B cell (primary cell): ENCODE measurements at regions not wholly inside any gene's neighbourhood (a gene's known extent, or its start where the extent isn't known, plus 50 kb on each side); places are given as distances from the start of the nearest gene placed in this dataset.

Experiments used
- ATAC-seq: fragments of 200-7000 bp; cut with Tn5 transposase; one replicate; pipeline ENCODE4 v1.10.0; 2021; ENCODE audit warnings: low read depth, mild to moderate bottlenecking, moderate number of reproducible peaks, moderate library complexity
- CTCF ChIA-PET: fragments of 350-600 bp; sonication (Branson Sonifier 250); formaldehyde crosslinking; loops from one replicate; lab custom pipeline; 2021; ENCODE audit warnings: antibody characterized with exemption, inconsistent platforms; lab: Charles Lee
- POLR2A ChIA-PET: fragments of 350-600 bp; sonication (Branson Sonifier 250); formaldehyde crosslinking; loops from one replicate; lab custom pipeline; 2021; ENCODE audit warnings: antibody characterized with exemption; lab: Charles Lee
- DNase-seq: peaks from one replicate; pipeline ENCODE4 v3.0.0; 2013
- H2AFZ ChIP-seq: 2 replicates; pipeline ENCODE4 v1.6.1; 2012; ENCODE audit warnings: mild to moderate bottlenecking, low read depth, low read length; ENCODE audit not compliant: insufficient read depth, poor library complexity, severe bottlenecking
- H3K27ac ChIP-seq, 2 donors: 1 replicate in 1 of 2; 2 replicates in 1 of 2; pipeline ENCODE4 v1.5.1; 2012 to 2013; ENCODE audit warnings: low read length in 2 of 2, mild to moderate bottlenecking in 2 of 2, moderate library complexity in 1 of 2
- H3K27me3 ChIP-seq, 4 experiments: fragments of 200-600 bp in 1 of 4; sonication (generic) in 1 of 4; replicated peaks in 1 of 4; 1 replicate in 2 of 4; 2 replicates in 2 of 4; pipeline versions ENCODE4 v1.6.1 to v1.7.0; 2013 to 2016; ENCODE audit warnings: low read length in 3 of 4, mild to moderate bottlenecking in 2 of 4, mixed read lengths in 1 of 4, moderate library complexity in 1 of 4; ENCODE audit not compliant: insufficient read depth in 4 of 4, control insufficient read depth in 3 of 4; ENCODE audit errors: control extremely low read depth in 1 of 4
- H3K36me3 ChIP-seq, 2 experiments: replicated peaks in 1 of 2; 1 replicate in 1 of 2; 2 replicates in 1 of 2; pipeline versions ENCODE4 v1.6.1 to v1.7.1; 2013; ENCODE audit warnings: low read length in 1 of 2; ENCODE audit not compliant: insufficient read depth in 2 of 2, control insufficient read depth in 1 of 2; ENCODE audit errors: control extremely low read depth in 1 of 2, extremely low read depth in 1 of 2
- H3K4me1 ChIP-seq, 2 donors: fragments of 200-600 bp in 1 of 2; sonication (generic) in 1 of 2; 1 replicate in 1 of 2; 2 replicates in 1 of 2; pipeline versions ENCODE4 v1.5.1 to v1.6.1; 2013 to 2017; ENCODE audit warnings: low read length in 2 of 2; ENCODE audit not compliant: control insufficient read depth in 2 of 2, insufficient read depth in 2 of 2
- H3K4me2 ChIP-seq: replicated peaks from 2 replicates; pipeline ENCODE3; 2012; ENCODE audit warnings: mild to moderate bottlenecking, low read depth, low read length; ENCODE audit not compliant: poor library complexity, severe bottlenecking
- H3K4me3 ChIP-seq, 5 experiments: fragments of 200-600 bp in 1 of 5; sonication (generic) in 1 of 5; 1 replicate in 3 of 5; 2 replicates in 2 of 5; pipeline versions ENCODE4 v1.5.1 to v1.7.0; 2011 to 2016; ENCODE audit warnings: low read length in 4 of 5, mild to moderate bottlenecking in 4 of 5, low read depth in 2 of 5, control low read depth in 1 of 5, moderate library complexity in 1 of 5; ENCODE audit not compliant: insufficient read depth in 1 of 5; ENCODE audit errors: control extremely low read depth in 1 of 5, extremely low read depth in 1 of 5
- H3K79me2 ChIP-seq: fragments of 200-600 bp; sonication (generic); one replicate; pipeline ENCODE4 v1.6.0; 2016; ENCODE audit warnings: low read length; ENCODE audit not compliant: control insufficient read depth, insufficient read depth
- H3K9ac ChIP-seq: fragments of 200-600 bp; sonication (generic); 2 replicates; pipeline ENCODE4 v1.6.1; 2017; ENCODE audit warnings: mild to moderate bottlenecking, low read length, moderate library complexity
- H3K9me3 ChIP-seq, 3 donors: one replicate each; pipeline versions ENCODE4 v1.6.1 to v1.7.1; 2013; ENCODE audit warnings: low read length in 2 of 3; ENCODE audit not compliant: control insufficient read depth in 2 of 3, insufficient read depth in 1 of 3; ENCODE audit errors: control extremely low read depth in 1 of 3
- H4K20me1 ChIP-seq: 2 replicates; pipeline ENCODE4 v1.6.0; 2012; ENCODE audit warnings: mild to moderate bottlenecking, low read length; ENCODE audit not compliant: insufficient read depth, control insufficient read depth, poor library complexity, severe bottlenecking
- H3K27ac Mint-ChIP-seq: one replicate; pipeline ENCODE4 v1.8.0; 2021; ENCODE audit warnings: mixed read lengths
- H3K27me3 Mint-ChIP-seq: one replicate; pipeline ENCODE4 v1.8.0; 2021; ENCODE audit warnings: mixed read lengths
- H3K4me1 Mint-ChIP-seq: one replicate; pipeline ENCODE4 v1.8.0; 2021; ENCODE audit warnings: mixed read lengths
- H3K4me3 Mint-ChIP-seq: one replicate; pipeline ENCODE4 v1.8.0; 2021; ENCODE audit warnings: mixed read lengths
- H3K9me3 Mint-ChIP-seq: one replicate; pipeline ENCODE4 v1.8.0; 2022; ENCODE audit warnings: mixed read lengths; ENCODE audit not compliant: insufficient read depth
- EZH2 ChIP-seq: IDR thresholded peaks from 2 replicates; pipeline ENCODE4 v1.6.1; 2012; ENCODE audit warnings: borderline replicate concordance, low read depth, mild to moderate bottlenecking, moderate library complexity, low read length; ENCODE audit not compliant: insufficient read depth, poor library complexity, severe bottlenecking
- WGBS: methylation state at CpG from one replicate; pipeline ENCODE4 v1.1.5; 2013; ENCODE audit warnings: missing lambda C conversion rate; ENCODE audit not compliant: insufficient coverage; 5-methylcytosine and 5-hydroxymethylcytosine counted together
- intact Hi-C: fragments of 100-400 bp; cut with micrococcal nuclease; formaldehyde crosslinking; loops from one replicate; pipeline ENCODE4 v1.10.0; 2022
- TF ChIP-seq, protein P1 (sequence below): fragments of 200-600 bp; IDR thresholded peaks from one replicate; pipeline ENCODE4 v1.8.0; 2022; ENCODE audit warnings: antibody characterized with exemption, mild to moderate bottlenecking

DNA sequence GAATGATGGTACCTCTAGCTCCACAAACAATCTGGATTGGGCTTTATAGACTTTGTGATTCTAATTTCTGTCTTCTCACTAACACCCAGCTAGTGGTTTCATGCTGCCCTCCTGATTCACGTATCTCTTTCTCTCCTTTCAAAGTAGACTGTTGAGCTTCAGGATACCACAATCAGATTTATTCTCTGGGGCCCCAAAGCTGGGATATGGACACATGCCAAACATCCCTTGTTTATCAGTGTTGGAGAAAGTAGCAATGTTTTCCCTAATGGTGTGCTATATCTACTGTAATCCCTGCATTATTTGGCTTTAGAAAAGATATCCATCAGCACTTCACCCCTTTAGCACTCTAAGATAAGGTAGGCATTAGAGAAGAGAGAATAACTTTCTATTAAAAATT, 361.0 kb downstream of the FGF10 start:
- no peaks in the 10 kb centered on the region for H3K27me3 ChIP-seq
- H4K20me1 ChIP-seq = no peaks in the 10 kb centered on the region
- Mint-ChIP-seq H3K4me1 (no peaks in the 10 kb centered on the region), H3K27me3 (no peaks in the 10 kb centered on the region), H3K9me3 (no peaks in the 10 kb centered on the region), H3K27ac (no peak overlapping the region), H3K4me3 (no peak overlapping the region)
- ATAC-seq = no peak
- DNase-seq = no peak
- CTCF ChIA-PET = no interaction called here
- H3K9ac ChIP-seq = no peak overlapping the region
- intact Hi-C loops = no loop called here
- POLR2A ChIA-PET = no interaction called here
- no CpG with 5 or more reads among the region's 1 CpG for WGBS
- no peaks in the 10 kb centered on the region for H3K36me3 ChIP-seq
- H3K4me1 ChIP-seq = no peaks in the 10 kb centered on the region
- no peaks in the 10 kb centered on the region for H3K9me3 ChIP-seq
- TF ChIP-seq, protein P1, sequence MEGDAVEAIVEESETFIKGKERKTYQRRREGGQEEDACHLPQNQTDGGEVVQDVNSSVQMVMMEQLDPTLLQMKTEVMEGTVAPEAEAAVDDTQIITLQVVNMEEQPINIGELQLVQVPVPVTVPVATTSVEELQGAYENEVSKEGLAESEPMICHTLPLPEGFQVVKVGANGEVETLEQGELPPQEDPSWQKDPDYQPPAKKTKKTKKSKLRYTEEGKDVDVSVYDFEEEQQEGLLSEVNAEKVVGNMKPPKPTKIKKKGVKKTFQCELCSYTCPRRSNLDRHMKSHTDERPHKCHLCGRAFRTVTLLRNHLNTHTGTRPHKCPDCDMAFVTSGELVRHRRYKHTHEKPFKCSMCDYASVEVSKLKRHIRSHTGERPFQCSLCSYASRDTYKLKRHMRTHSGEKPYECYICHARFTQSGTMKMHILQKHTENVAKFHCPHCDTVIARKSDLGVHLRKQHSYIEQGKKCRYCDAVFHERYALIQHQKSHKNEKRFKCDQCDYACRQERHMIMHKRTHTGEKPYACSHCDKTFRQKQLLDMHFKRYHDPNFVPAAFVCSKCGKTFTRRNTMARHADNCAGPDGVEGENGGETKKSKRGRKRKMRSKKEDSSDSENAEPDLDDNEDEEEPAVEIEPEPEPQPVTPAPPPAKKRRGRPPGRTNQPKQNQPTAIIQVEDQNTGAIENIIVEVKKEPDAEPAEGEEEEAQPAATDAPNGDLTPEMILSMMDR = no peak
- no peak for TF ChIP-seq EZH2
- H3K27ac ChIP-seq = no peak overlapping the region
- no peak overlapping the region for H3K4me2 ChIP-seq
- H3K79me2 ChIP-seq = no peaks in the 10 kb centered on the region
- no peak overlapping the region for H3K4me3 ChIP-seq
- no peak overlapping the region for H2AFZ ChIP-seq

DNA sequence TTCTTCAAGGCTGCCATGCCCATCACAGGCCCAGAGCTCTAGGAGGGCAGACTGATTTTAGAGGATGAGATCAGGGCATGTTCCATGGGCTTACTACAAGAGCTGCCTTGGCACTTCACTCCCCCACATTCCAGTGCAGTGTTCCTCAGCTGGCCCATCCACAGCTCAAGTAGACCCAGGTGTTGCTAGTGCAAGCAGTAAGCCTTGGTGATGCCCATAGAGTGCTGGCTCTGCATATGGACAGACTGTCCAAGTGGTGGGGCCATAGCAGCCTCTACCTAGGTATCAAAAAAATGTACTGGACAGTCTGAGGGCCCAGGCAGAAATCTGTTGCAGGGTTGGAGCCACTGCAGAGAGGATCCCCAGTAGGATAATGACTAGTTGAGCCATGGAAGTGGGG, 366.6 kb downstream of the FGF10 start:
- Mint-ChIP-seq H3K27me3 (no peaks in the 10 kb centered on the region), H3K27ac (no peak overlapping the region), H3K9me3 (no peaks in the 10 kb centered on the region), H3K4me1 (no peaks in the 10 kb centered on the region), H3K4me3 (no peak overlapping the region)
- Histone ChIP-seq H2AFZ (no peak overlapping the region), H3K27me3 (no peaks in the 10 kb centered on the region), H3K79me2 (no peaks in the 10 kb centered on the region), H3K9ac (no peak overlapping the region), H3K27ac (no peak overlapping the region), H3K4me2 (no peak overlapping the region), H4K20me1 (no peaks in the 10 kb centered on the region), H3K4me1 (no peaks in the 10 kb centered on the region), H3K4me3 (no peak overlapping the region), H3K36me3 (no peaks in the 10 kb centered on the region), H3K9me3 (no peaks in the 10 kb centered on the region)
- ChIA-PET POLR2A (no interaction called here), CTCF (no interaction called here)
- ATAC-seq = no peak
- intact Hi-C loops = no loop called here
- no peak for DNase-seq
- TF ChIP-seq, protein P1 = no peak
- no peak for TF ChIP-seq EZH2
